ENCODE measurements at regions not wholly inside any gene's neighbourhood (a gene's known extent, or its start where the extent isn't known, plus 50 kb on each side); places are given as distances from the start of the nearest gene placed in this dataset.

- TF ChIP-seq EZH2 (IDR thresholded peaks at IDR 0.05; ENCODE audit: borderline replicate concordance, low read depth, low read length, poor library complexity, severe bottlenecking) = no peak
- TF ChIP-seq, protein P1, sequence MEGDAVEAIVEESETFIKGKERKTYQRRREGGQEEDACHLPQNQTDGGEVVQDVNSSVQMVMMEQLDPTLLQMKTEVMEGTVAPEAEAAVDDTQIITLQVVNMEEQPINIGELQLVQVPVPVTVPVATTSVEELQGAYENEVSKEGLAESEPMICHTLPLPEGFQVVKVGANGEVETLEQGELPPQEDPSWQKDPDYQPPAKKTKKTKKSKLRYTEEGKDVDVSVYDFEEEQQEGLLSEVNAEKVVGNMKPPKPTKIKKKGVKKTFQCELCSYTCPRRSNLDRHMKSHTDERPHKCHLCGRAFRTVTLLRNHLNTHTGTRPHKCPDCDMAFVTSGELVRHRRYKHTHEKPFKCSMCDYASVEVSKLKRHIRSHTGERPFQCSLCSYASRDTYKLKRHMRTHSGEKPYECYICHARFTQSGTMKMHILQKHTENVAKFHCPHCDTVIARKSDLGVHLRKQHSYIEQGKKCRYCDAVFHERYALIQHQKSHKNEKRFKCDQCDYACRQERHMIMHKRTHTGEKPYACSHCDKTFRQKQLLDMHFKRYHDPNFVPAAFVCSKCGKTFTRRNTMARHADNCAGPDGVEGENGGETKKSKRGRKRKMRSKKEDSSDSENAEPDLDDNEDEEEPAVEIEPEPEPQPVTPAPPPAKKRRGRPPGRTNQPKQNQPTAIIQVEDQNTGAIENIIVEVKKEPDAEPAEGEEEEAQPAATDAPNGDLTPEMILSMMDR (conservative IDR thresholded peaks at IDR 0.05; ENCODE audit: low read depth, low read length) = no peak
Measured at GRCh38 chr1:67987046-67987799, 63.2 kb downstream of the DIRAS3 start.
